H1 (cell line): ENCODE measurements at regions not wholly inside any gene's neighbourhood (a gene's known extent, or its start where the extent isn't known, plus 50 kb on each side); places are given as distances from the start of the nearest gene placed in this dataset.

Experiments
- CTCF ChIA-PET: fragments of 300-600 bp; sonication (Branson Sonifier 250); formaldehyde crosslinking; loops from one replicate; lab custom pipeline; 2021; ENCODE audit not compliant: partially characterized antibody; lab: Charles Lee
- POLR2A ChIA-PET: fragments of 300-600 bp; sonication (Branson Sonifier 250); formaldehyde crosslinking; loops from one replicate; lab custom pipeline; 2021; ENCODE audit warnings: inconsistent platforms; ENCODE audit not compliant: partially characterized antibody; lab: Charles Lee
- DNase-seq, 2 experiments: peaks; one replicate each; pipeline versions ENCODE4 v3.0.0 to v3.0.0-alpha.2; 2010 to 2022; ENCODE audit warnings: low spot score in 2 of 2, low read depth in 1 of 2, mixed read lengths in 1 of 2
- FAIRE-seq: peaks from 2 replicates; lab custom pipeline; 2011; peaks lifted over from hg19 to GRCh38; lab: Jason Lieb, UNC
- H2AFZ ChIP-seq: 2 replicates; pipeline ENCODE4 v1.8.1; 2012; ENCODE audit warnings: low read length, inconsistent platforms
- H2AK5ac ChIP-seq: 2 replicates; pipeline ENCODE4 v1.6.1; 2013; ENCODE audit warnings: low read depth, low read length
- H2BK120ac ChIP-seq: replicated peaks from 2 replicates; pipeline ENCODE3; 2013; ENCODE audit warnings: low read depth, low read length, inconsistent platforms
- H2BK12ac ChIP-seq: 2 replicates; pipeline ENCODE4 v1.6.1; 2013; ENCODE audit warnings: low read depth, low read length
- H2BK15ac ChIP-seq: 2 replicates; pipeline ENCODE4 v1.6.1; 2013; ENCODE audit warnings: low read length
- H2BK20ac ChIP-seq: 2 replicates; pipeline ENCODE4 v1.6.1; 2013; ENCODE audit warnings: low read length
- H2BK5ac ChIP-seq: 2 replicates; pipeline ENCODE4 v1.6.1; 2013; ENCODE audit warnings: low read depth, low read length
- H3K14ac ChIP-seq: 2 replicates; pipeline ENCODE4 v1.6.1; 2013; ENCODE audit warnings: inconsistent platforms; ENCODE audit not compliant: insufficient read length
- H3K18ac ChIP-seq: 2 replicates; pipeline ENCODE4 v1.6.1; 2013; ENCODE audit warnings: low read length; ENCODE audit errors: extremely low read depth
- H3K23ac ChIP-seq: 2 replicates; pipeline ENCODE4 v1.6.1; 2013; ENCODE audit warnings: inconsistent platforms; ENCODE audit not compliant: insufficient read length
- H3K23me2 ChIP-seq: 2 replicates; pipeline ENCODE4 v1.6.1; 2013; ENCODE audit warnings: low read depth, low read length
- H3K27ac ChIP-seq: 2 replicates; pipeline ENCODE4 v1.6.1; 2011; ENCODE audit warnings: low read depth, low read length, inconsistent platforms
- H3K27me3 ChIP-seq, 4 experiments: replicated peaks in 1 of 4; 1 replicate in 1 of 4; 2 replicates in 3 of 4; pipeline versions ENCODE4 v1.6.1 to v1.8.1; 2011 to 2013; ENCODE audit warnings: low read length in 3 of 4, mild to moderate bottlenecking in 3 of 4, inconsistent platforms in 2 of 4, mixed read lengths in 2 of 4, moderate library complexity in 1 of 4; ENCODE audit not compliant: control insufficient read depth in 3 of 4, insufficient read depth in 3 of 4; ENCODE audit errors: extremely low read depth in 1 of 4
- H3K36me3 ChIP-seq, 4 experiments: 2 replicates each; pipeline versions ENCODE4 v1.6.1 to v1.8.1; 2011 to 2013; ENCODE audit warnings: mild to moderate bottlenecking in 4 of 4, low read length in 3 of 4, moderate library complexity in 2 of 4, control low read depth in 1 of 4, inconsistent platforms in 1 of 4; ENCODE audit not compliant: insufficient read depth in 4 of 4, control insufficient read depth in 2 of 4
- H3K4ac ChIP-seq: replicated peaks from 2 replicates; pipeline ENCODE3; 2013; ENCODE audit warnings: low read length, low read depth, mixed read lengths, inconsistent platforms; ENCODE audit not compliant: insufficient read length
- H3K4me1 ChIP-seq, 4 experiments: replicated peaks in 1 of 4; 1 replicate in 1 of 4; 2 replicates in 3 of 4; pipeline versions ENCODE4 v1.6.1 to v1.8.1; 2011 to 2013; ENCODE audit warnings: low read length in 3 of 4, inconsistent platforms in 2 of 4, mixed read lengths in 1 of 4; ENCODE audit not compliant: insufficient read depth in 4 of 4, control insufficient read depth in 3 of 4
- H3K4me2 ChIP-seq, 2 experiments: 2 replicates each; pipeline versions ENCODE4 v1.6.1 to v1.8.1; 2011 to 2013; ENCODE audit warnings: low read depth in 2 of 2, low read length in 2 of 2, control low read depth in 1 of 2, inconsistent platforms in 1 of 2, mild to moderate bottlenecking in 1 of 2; ENCODE audit not compliant: insufficient read depth in 1 of 2
- H3K4me3 ChIP-seq, 4 experiments: fragments of 200-600, 300-600 bp in 1 of 4; sonication (generic), shearing (Covaris generic), sonication (Bioruptor Twin) in 1 of 4; 2 replicates each; pipeline versions ENCODE4 v1.5.1 to v1.8.1; 2011 to 2016; ENCODE audit warnings: low read length in 4 of 4, low read depth in 3 of 4, control low read depth in 2 of 4, inconsistent platforms in 2 of 4, mild to moderate bottlenecking in 2 of 4, mixed read lengths in 1 of 4, moderate library complexity in 1 of 4; ENCODE audit not compliant: insufficient read depth in 2 of 4; ENCODE audit errors: extremely low read depth in 1 of 4
- H3K56ac ChIP-seq: replicated peaks from 2 replicates; pipeline ENCODE3; 2013; ENCODE audit warnings: low read depth, mild to moderate bottlenecking, mixed read lengths, low read length, inconsistent platforms; ENCODE audit not compliant: insufficient read length
- H3K79me1 ChIP-seq: 2 replicates; pipeline ENCODE4 v1.6.1; 2013; ENCODE audit warnings: low read depth, low read length, control low read depth
- H3K79me2 ChIP-seq, 2 experiments: 2 replicates each; pipeline versions ENCODE4 v1.6.1 to v1.8.1; 2012 to 2013; ENCODE audit warnings: low read length in 2 of 2, mild to moderate bottlenecking in 2 of 2, inconsistent platforms in 1 of 2; ENCODE audit not compliant: insufficient read depth in 2 of 2, control insufficient read depth in 1 of 2
- H3K9ac ChIP-seq, 4 experiments: replicated peaks in 1 of 4; 1 replicate in 1 of 4; 2 replicates in 3 of 4; pipeline versions ENCODE4 v1.6.1 to v1.8.1; 2011 to 2013; ENCODE audit warnings: low read depth in 3 of 4, low read length in 3 of 4, control low read depth in 2 of 4, mild to moderate bottlenecking in 2 of 4, moderate library complexity in 2 of 4, inconsistent platforms in 1 of 4; ENCODE audit errors: extremely low read depth in 1 of 4
- H3K9me3 ChIP-seq, 2 experiments: 2 replicates each; pipeline versions ENCODE4 v1.6.1 to v1.8.1; 2012 to 2013; ENCODE audit warnings: mild to moderate bottlenecking in 2 of 2, moderate library complexity in 2 of 2, control low read depth in 1 of 2, inconsistent platforms in 1 of 2, low read depth in 1 of 2, low read length in 1 of 2, mixed read lengths in 1 of 2; ENCODE audit not compliant: insufficient read depth in 2 of 2
- H4K20me1 ChIP-seq, 2 experiments: replicated peaks in 1 of 2; 2 replicates each; pipeline versions ENCODE3 to v1.8.1; 2011 to 2013; ENCODE audit warnings: inconsistent platforms in 2 of 2, low read length in 2 of 2, mild to moderate bottlenecking in 1 of 2; ENCODE audit not compliant: insufficient read depth in 2 of 2, control insufficient read depth in 1 of 2
- H4K5ac ChIP-seq: 2 replicates; pipeline ENCODE4 v1.6.1; 2013; ENCODE audit warnings: low read length, low read depth, mixed read lengths, inconsistent platforms; ENCODE audit not compliant: insufficient read length
- H4K8ac ChIP-seq: 2 replicates; pipeline ENCODE4 v1.8.0; 2013; ENCODE audit warnings: mild to moderate bottlenecking, moderate library complexity, low read length, inconsistent platforms; ENCODE audit not compliant: insufficient read depth; ENCODE audit errors: extremely low read depth
- H4K91ac ChIP-seq: replicated peaks from 2 replicates; pipeline ENCODE3; 2013; ENCODE audit warnings: low read length, mixed read lengths, inconsistent platforms; ENCODE audit not compliant: insufficient read length
- BCL11A ChIP-seq, 2 experiments: IDR thresholded peaks; one replicate each; pipeline ENCODE4 v1.6.1; 2011; ENCODE audit warnings: low read depth in 2 of 2, low read length in 2 of 2, mild to moderate bottlenecking in 2 of 2
- CHD1 ChIP-seq: IDR thresholded peaks from 2 replicates; pipeline ENCODE4 v1.6.1; 2012; ENCODE audit warnings: low read depth, low read length, improper control_type of control experiment
- FOSL1 ChIP-seq: IDR thresholded peaks from 2 replicates; pipeline ENCODE4 v1.6.1; 2011; ENCODE audit warnings: mild to moderate bottlenecking, low read depth, low read length, moderate library complexity; ENCODE audit not compliant: insufficient read depth
- HDAC2 ChIP-seq, 2 experiments: fragments of 300-600 bp in 1 of 2; sonication (generic) in 1 of 2; IDR thresholded peaks; 2 replicates each; pipeline ENCODE4 v1.6.1; 2011 to 2012; ENCODE audit warnings: low read depth in 2 of 2, low read length in 2 of 2, mild to moderate bottlenecking in 2 of 2, moderate library complexity in 2 of 2, borderline replicate concordance in 1 of 2, inconsistent platforms in 1 of 2
- JUND ChIP-seq: IDR thresholded peaks from 2 replicates; pipeline ENCODE4 v1.6.1; 2011; ENCODE audit warnings: mild to moderate bottlenecking, improper control_type of control experiment, low read length
- KDM1A ChIP-seq: fragments of 200-600, 300-600 bp; sonication (generic); IDR thresholded peaks from 2 replicates; pipeline ENCODE4 v1.7.1; 2016; ENCODE audit warnings: mild to moderate bottlenecking, low read length, borderline replicate concordance
- PHF8 ChIP-seq: fragments of 200-600 bp; sonication (generic); conservative IDR thresholded peaks from 2 replicates; pipeline ENCODE4 v1.7.1; 2012; ENCODE audit warnings: low read depth, mild to moderate bottlenecking, inconsistent platforms, low read length, moderate library complexity
- POU5F1 ChIP-seq: IDR thresholded peaks from 2 replicates; pipeline ENCODE4 v1.6.1; 2011; ENCODE audit warnings: low read depth, mild to moderate bottlenecking, low read length, moderate library complexity
- RFX5 ChIP-seq: IDR thresholded peaks from 2 replicates; pipeline ENCODE4 v1.6.1; 2011; ENCODE audit warnings: low read depth, low read length, improper control_type of control experiment, borderline replicate concordance
- RNF2 ChIP-seq: fragments of 200-900, 300-1000 bp; sonication (generic); IDR thresholded peaks from 2 replicates; pipeline ENCODE4 v1.7.1; 2016; ENCODE audit warnings: borderline replicate concordance, low read depth, mild to moderate bottlenecking, antibody characterized with exemption, low read length; ENCODE audit not compliant: poor library complexity, severe bottlenecking; ENCODE audit errors: missing control alignments
- SAP30 ChIP-seq: fragments of 300-600 bp; sonication (generic); IDR thresholded peaks from 2 replicates; pipeline ENCODE4 v1.7.1; 2012; ENCODE audit warnings: low read length, moderate library complexity, mild to moderate bottlenecking, inconsistent platforms; ENCODE audit not compliant: insufficient read depth, insufficient replicate concordance
- TAF1 ChIP-seq: IDR thresholded peaks from 2 replicates; pipeline ENCODE4 v1.6.1; 2011; ENCODE audit warnings: mild to moderate bottlenecking, low read depth, low read length
- TAF7 ChIP-seq: optimal IDR thresholded peaks from 2 replicates; pipeline ENCODE3; 2011; ENCODE audit warnings: low read depth, mild to moderate bottlenecking, inconsistent platforms, low read length, moderate library complexity, borderline replicate concordance
- TBP ChIP-seq: IDR thresholded peaks from 2 replicates; pipeline ENCODE4 v1.6.1; 2011; ENCODE audit warnings: low read depth, low read length, improper control_type of control experiment
- WGBS, 2 experiments: shearing (Covaris generic) in 1 of 2; methylation state at CpG; one replicate each; pipeline versions ENCODE4 v1.1.6 to v1.1.7; 2013 to 2015; ENCODE audit warnings: low lambda C conversion rate in 2 of 2, mixed read lengths in 2 of 2, inconsistent platforms in 1 of 2, low coverage in 1 of 2, missing lambda C conversion rate in 1 of 2; ENCODE audit not compliant: insufficient replicate concordance in 2 of 2, insufficient coverage in 1 of 2, insufficient read length in 1 of 2; ENCODE audit errors: extremely low coverage in 1 of 2, missing lambda C conversion rate in 1 of 2; 5-methylcytosine and 5-hydroxymethylcytosine counted together

DNA sequence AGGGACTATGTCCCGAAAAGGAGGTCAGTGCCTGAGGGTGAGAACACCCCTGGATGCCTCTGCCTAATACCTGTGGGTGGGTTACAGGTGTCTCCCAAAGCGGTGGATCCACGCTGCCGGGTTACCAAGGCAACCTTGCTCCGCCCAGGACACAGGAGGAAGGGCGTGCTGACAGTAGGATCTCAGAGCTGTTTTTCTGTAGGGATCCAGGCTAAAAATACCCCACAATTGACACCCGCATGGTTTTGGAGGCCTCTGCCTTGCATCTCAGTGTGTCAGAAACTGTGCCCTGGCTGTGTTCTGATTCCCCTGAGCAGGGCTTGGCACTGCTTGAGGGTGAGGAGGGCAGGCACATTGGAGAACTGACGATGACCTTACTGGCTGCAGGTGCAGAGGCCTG, 118.0 kb downstream of the IER5 start:
- Histone ChIP-seq H4K8ac (no peak overlapping the region), H3K23me2 (no peaks in the 10 kb centered on the region), H3K9me3 (no peaks in the 10 kb centered on the region), H4K91ac (no peak overlapping the region), H3K4me3 (no peak overlapping the region), H3K79me2 (no peaks in the 10 kb centered on the region), H3K4me1 (peaks cover 5 to 15% (median 12%) of the 10 kb centered on the region in 4 experiments), H2BK20ac (no peak overlapping the region), H2BK12ac (no peak overlapping the region), H3K79me1 (no peaks in the 10 kb centered on the region), H4K20me1 (no peaks in the 10 kb centered on the region), H4K5ac (no peak overlapping the region), H3K4ac (no peak overlapping the region), H3K18ac (peak overlapping the region; percentile 40; the same call in 1 of the 2 replicates), H3K27ac (no peak overlapping the region), H3K56ac (no peak overlapping the region), H2BK15ac (no peak overlapping the region), H3K4me2 (peak overlapping the region in 1 of 2 experiments; percentile 25; a peak in 1 of 4 replicates), H2AFZ (no peak overlapping the region), H3K9ac (no peak overlapping the region), H3K27me3 (no peaks in the 10 kb centered on the region), H3K23ac (no peak overlapping the region), H3K14ac (no peak overlapping the region), H2BK120ac (no peak overlapping the region), H2AK5ac (no peak overlapping the region), H3K36me3 (no peaks in the 10 kb centered on the region), H2BK5ac (no peak overlapping the region)
- ChIA-PET POLR2A (no interaction called here), CTCF (interaction anchor here (1.6 to 4.3 kb wide), 4 partner anchors 11 to 183 kb away, joined by 3 to 32 read pairs (median 6); no protein-coding TSS in a partner anchor)
- 78% methylated on average over 8 of the region's 8 CpGs; no CpG with 5 or more reads in 1 of the 2 experiments for WGBS, 2 experiments
- no peak for DNase-seq
- FAIRE-seq = no peak
- no peak for TF ChIP-seq BCL11A (IDR thresholded peaks at IDR 0.05; ENCODE audit: low read depth in 2 of 2, low read length in 2 of 2)
- TF ChIP-seq HDAC2 (IDR thresholded peaks at IDR 0.05; ENCODE audit: borderline replicate concordance in 1 of 2, low read depth in 2 of 2, low read length in 2 of 2) = no peak
- no peak for TF ChIP-seq TAF1
- no peak for TF ChIP-seq FOSL1
- TF ChIP-seq TBP = no peak
- TF ChIP-seq CHD1 = no peak
- TF ChIP-seq PHF8 = no peak
- TF ChIP-seq TAF7 = no peak
- no peak for TF ChIP-seq RNF2
- TF ChIP-seq JUND = no peak
- TF ChIP-seq KDM1A = no peak
- no peak for TF ChIP-seq RFX5
- no peak for TF ChIP-seq POU5F1
- TF ChIP-seq SAP30 = no peak
